Stomach (tissue), 4 donors: ENCODE measurements at regions not wholly inside any gene's neighbourhood (a gene's known extent, or its start where the extent isn't known, plus 50 kb on each side); places are given as distances from the start of the nearest gene placed in this dataset.

Source experiments
- POLR2A ChIP-seq, 4 donors: fragments of 450-650 bp; IDR thresholded peaks; one replicate each; pipeline ENCODE4 v1.6.1; 2016; ENCODE audit warnings: antibody characterized with exemption in 4 of 4, control low read depth in 2 of 4, mild to moderate bottlenecking in 1 of 4, moderate library complexity in 1 of 4
- TF ChIP-seq, protein P1 (sequence below), 7 experiments: fragments of 450-650 bp in 4 of 7; fragments of 200-600 bp in 3 of 7; sonication (generic) in 3 of 7; IDR thresholded peaks; one replicate each; pipeline ENCODE4 v1.5.1; 2016 to 2019; ENCODE audit warnings: antibody characterized with exemption in 7 of 7, control low read depth in 2 of 7, mild to moderate bottlenecking in 1 of 7

DNA sequence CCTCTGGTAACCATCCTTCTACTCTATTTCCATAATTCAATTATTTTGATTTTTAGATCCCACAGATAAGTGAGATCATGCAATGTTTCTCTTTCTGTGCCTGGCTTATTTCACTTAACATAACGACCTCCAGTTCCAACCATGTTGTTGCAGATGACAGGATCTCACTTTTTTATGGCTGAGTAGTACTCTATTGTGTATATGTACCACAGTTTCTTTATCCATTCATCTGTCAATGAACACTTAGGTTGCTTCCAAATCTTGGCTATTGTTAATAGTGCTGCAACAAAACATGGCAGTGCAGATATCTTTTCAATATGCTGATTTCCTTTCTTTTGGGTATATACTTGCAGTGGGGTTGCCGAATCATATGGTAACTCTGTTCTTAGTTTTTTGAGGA lies 286.4 kb upstream of the C11orf87 start:
- no peak for TF ChIP-seq POLR2A (IDR thresholded peaks at IDR 0.05)
- TF ChIP-seq, protein P1, sequence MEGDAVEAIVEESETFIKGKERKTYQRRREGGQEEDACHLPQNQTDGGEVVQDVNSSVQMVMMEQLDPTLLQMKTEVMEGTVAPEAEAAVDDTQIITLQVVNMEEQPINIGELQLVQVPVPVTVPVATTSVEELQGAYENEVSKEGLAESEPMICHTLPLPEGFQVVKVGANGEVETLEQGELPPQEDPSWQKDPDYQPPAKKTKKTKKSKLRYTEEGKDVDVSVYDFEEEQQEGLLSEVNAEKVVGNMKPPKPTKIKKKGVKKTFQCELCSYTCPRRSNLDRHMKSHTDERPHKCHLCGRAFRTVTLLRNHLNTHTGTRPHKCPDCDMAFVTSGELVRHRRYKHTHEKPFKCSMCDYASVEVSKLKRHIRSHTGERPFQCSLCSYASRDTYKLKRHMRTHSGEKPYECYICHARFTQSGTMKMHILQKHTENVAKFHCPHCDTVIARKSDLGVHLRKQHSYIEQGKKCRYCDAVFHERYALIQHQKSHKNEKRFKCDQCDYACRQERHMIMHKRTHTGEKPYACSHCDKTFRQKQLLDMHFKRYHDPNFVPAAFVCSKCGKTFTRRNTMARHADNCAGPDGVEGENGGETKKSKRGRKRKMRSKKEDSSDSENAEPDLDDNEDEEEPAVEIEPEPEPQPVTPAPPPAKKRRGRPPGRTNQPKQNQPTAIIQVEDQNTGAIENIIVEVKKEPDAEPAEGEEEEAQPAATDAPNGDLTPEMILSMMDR (IDR thresholded peaks at IDR 0.05): no peak
